HCT116 (cell line): ENCODE measurements at regions not wholly inside any gene's neighbourhood (a gene's known extent, or its start where the extent isn't known, plus 50 kb on each side); places are given as distances from the start of the nearest gene placed in this dataset.

Experiments
- ATAC-seq: fragments of 200-7000 bp; cut with Tn5 transposase; 2 replicates; pipeline ENCODE4 v1.9.1; 2020; ENCODE audit warnings: mild to moderate bottlenecking, moderate library complexity
- BruUV-seq: library from RNA; stranded (reverse); fragments of 400-500 nt; replicated peaks from 2 replicates; lab custom pipeline; 2021; lab: Mats Ljungman, UMichigan
- CTCF ChIA-PET: fragments of 300-600 bp; sonication (Branson Sonifier 250); formaldehyde crosslinking; loops from one replicate; lab custom pipeline; 2021; ENCODE audit warnings: antibody characterized with exemption; lab: Charles Lee
- POLR2A ChIA-PET: fragments of 300-600, 350-600 bp; sonication (Branson Sonifier 250); formaldehyde crosslinking; loops from one replicate; lab custom pipeline; 2021; ENCODE audit warnings: antibody characterized with exemption; lab: Charles Lee
- RAD21 ChIA-PET, 2 experiments: fragments of 300-600 bp; sonication (Branson Sonifier 250); formaldehyde crosslinking; loops; one replicate each; lab custom pipeline; 2023; ENCODE audit warnings: low total read pairs in 2 of 2; ENCODE audit not compliant: uncharacterized antibody in 2 of 2, unreplicated experiment in 2 of 2, low non-redundant PET in 1 of 2; lab: Charles Lee
- DNase-seq: peaks from one replicate; pipeline ENCODE4 v3.0.0-alpha.2; 2010; ENCODE audit warnings: low read depth, low spot score
- H2AFZ ChIP-seq: fragments of 200-600 bp; shearing (Covaris generic), sonication (generic); 2 replicates; pipeline ENCODE4 v1.6.1; 2017; ENCODE audit warnings: low read depth, mixed run types, mixed read lengths, antibody characterized with exemption, low read length; ENCODE audit not compliant: poor library complexity, severe bottlenecking
- H3K27ac ChIP-seq: 2 replicates; pipeline ENCODE4 v1.5.1; 2012; ENCODE audit warnings: low read depth, low read length
- H3K27me3 ChIP-seq: fragments of 200-600 bp; sonication (generic); 2 replicates; pipeline ENCODE4 v1.6.1; 2016; ENCODE audit warnings: mixed run types, low read length, mixed read lengths; ENCODE audit not compliant: insufficient read depth
- H3K36me3 ChIP-seq, 2 experiments: fragments of 200-500 bp in 1 of 2; fragments of 200-600 bp in 1 of 2; sonication (Bioruptor generic) in 1 of 2; sonication (generic) in 1 of 2; 2 replicates each; pipeline versions ENCODE4 v1.5.1 to v1.6.1; 2014 to 2016; ENCODE audit warnings: low read length in 2 of 2, inconsistent platforms in 1 of 2, mixed read lengths in 1 of 2, mixed run types in 1 of 2; ENCODE audit not compliant: insufficient read depth in 2 of 2, control insufficient read depth in 1 of 2
- H3K4me1 ChIP-seq, 2 experiments: fragments of 200-600 bp in 1 of 2; sonication (generic) in 1 of 2; 2 replicates each; pipeline versions ENCODE4 v1.5.1 to v1.6.1; 2012 to 2017; ENCODE audit warnings: low read length in 2 of 2, inconsistent platforms in 1 of 2, mild to moderate bottlenecking in 1 of 2, mixed read lengths in 1 of 2, mixed run types in 1 of 2, moderate library complexity in 1 of 2; ENCODE audit not compliant: insufficient read depth in 2 of 2, control insufficient read depth in 1 of 2
- H3K4me2 ChIP-seq: fragments of 200-600 bp; sonication (generic); 2 replicates; pipeline ENCODE4 v1.6.1; 2017; ENCODE audit warnings: mixed run types, low read length, mixed read lengths
- H3K4me3 ChIP-seq, 2 experiments: fragments of 200-600 bp in 1 of 2; sonication (generic) in 1 of 2; replicated peaks in 1 of 2; 2 replicates each; pipeline ENCODE4 v1.5.1; 2011 to 2016; ENCODE audit warnings: low read length in 2 of 2, control low read depth in 1 of 2, low read depth in 1 of 2, mild to moderate bottlenecking in 1 of 2, mixed read lengths in 1 of 2, mixed run types in 1 of 2
- H3K79me2 ChIP-seq: fragments of 200-600 bp; sonication (generic); 2 replicates; pipeline ENCODE4 v1.6.1; 2017; ENCODE audit warnings: mild to moderate bottlenecking, mixed run types, low read length, moderate library complexity, mixed read lengths; ENCODE audit not compliant: insufficient read depth
- H3K9ac ChIP-seq: fragments of 200-600 bp; sonication (generic); 2 replicates; pipeline ENCODE4 v1.6.1; 2016; ENCODE audit warnings: low read length, mixed read lengths
- H3K9me2 ChIP-seq: fragments of 200-600 bp; sonication (generic), shearing (Covaris generic); 2 replicates; pipeline ENCODE4 v1.6.1; 2017; ENCODE audit warnings: mixed run types, mild to moderate bottlenecking, moderate library complexity; ENCODE audit not compliant: insufficient read depth
- H3K9me3 ChIP-seq, 2 experiments: fragments of 200-500 bp in 1 of 2; fragments of 200-600 bp in 1 of 2; sonication (Bioruptor generic) in 1 of 2; sonication (generic) in 1 of 2; 2 replicates each; pipeline ENCODE4 v1.6.1; 2014 to 2017; ENCODE audit warnings: low read length in 2 of 2, mixed read lengths in 2 of 2, inconsistent platforms in 1 of 2, low read depth in 1 of 2, mild to moderate bottlenecking in 1 of 2, mixed run types in 1 of 2, moderate library complexity in 1 of 2; ENCODE audit not compliant: control insufficient read depth in 1 of 2, insufficient read depth in 1 of 2
- H4K20me1 ChIP-seq: fragments of 200-600 bp; sonication (generic), shearing (Covaris generic); 2 replicates; pipeline ENCODE4 v1.6.1; 2017; ENCODE audit warnings: mixed run types, mild to moderate bottlenecking, moderate library complexity; ENCODE audit not compliant: insufficient read depth
- CEBPB ChIP-seq: IDR thresholded peaks from 2 replicates; pipeline ENCODE4 v1.6.1; 2012; ENCODE audit warnings: low read depth
- ELF1 ChIP-seq: IDR thresholded peaks from 2 replicates; pipeline ENCODE4 v1.6.1; 2012; ENCODE audit warnings: low read depth, borderline replicate concordance
- EZH2 ChIP-seq: fragments of 200-600 bp; sonication (generic); IDR thresholded peaks from 2 replicates; pipeline ENCODE4 v1.6.1; 2017; ENCODE audit warnings: antibody characterized with exemption, mixed run types
- EZH2phosphoT487 ChIP-seq: fragments of 200-600 bp; IDR thresholded peaks from 2 replicates; pipeline ENCODE4 v1.6.1; 2018; ENCODE audit warnings: antibody characterized with exemption, borderline replicate concordance
- FOSL1 ChIP-seq: IDR thresholded peaks from 2 replicates; pipeline ENCODE4 v1.6.1; 2012; ENCODE audit warnings: low read depth
- POLR2A ChIP-seq: IDR thresholded peaks from 2 replicates; pipeline ENCODE4 v1.7.0; 2011; ENCODE audit warnings: borderline replicate concordance; ENCODE audit not compliant: insufficient read depth, insufficient read length; ENCODE audit errors: extremely low read depth
- POLR2AphosphoS5 ChIP-seq: IDR thresholded peaks from 2 replicates; pipeline ENCODE4 v1.6.1; 2011; ENCODE audit warnings: mild to moderate bottlenecking, low read depth, low read length, moderate library complexity
- RAD21 ChIP-seq: IDR thresholded peaks from 2 replicates; pipeline ENCODE4 v1.6.1; 2012; ENCODE audit warnings: low read depth, mild to moderate bottlenecking
- SIN3A ChIP-seq: IDR thresholded peaks from 2 replicates; pipeline ENCODE4 v1.6.1; 2012; ENCODE audit warnings: low read depth
- SP1 ChIP-seq: IDR thresholded peaks from 2 replicates; pipeline ENCODE4 v1.6.1; 2012; ENCODE audit warnings: low read depth
- SRF ChIP-seq: IDR thresholded peaks from 2 replicates; pipeline ENCODE4 v1.6.1; 2012; ENCODE audit warnings: low read depth
- TCF7L2 ChIP-seq: IDR thresholded peaks from 2 replicates; pipeline ENCODE4 v1.7.0; 2011; ENCODE audit warnings: borderline replicate concordance, inconsistent platforms; ENCODE audit not compliant: insufficient read depth, insufficient read length; ENCODE audit errors: extremely low read depth
- YY1 ChIP-seq: IDR thresholded peaks from 2 replicates; pipeline ENCODE4 v1.6.1; 2011; ENCODE audit warnings: low read length, low read depth, moderate library complexity, mild to moderate bottlenecking; ENCODE audit not compliant: insufficient replicate concordance; ENCODE audit errors: extremely low read depth
- ZFX ChIP-seq: fragments of 450-650 bp; IDR thresholded peaks from 2 replicates; pipeline ENCODE4 v1.6.1; 2017
- intact Hi-C: fragments of 100-400 bp; cut with micrococcal nuclease; formaldehyde crosslinking; loops from 2 replicates; pipeline ENCODE4 v1.10.0; 2022
- TF ChIP-seq, protein P1 (sequence below): IDR thresholded peaks from 2 replicates; pipeline ENCODE4 v1.6.1; 2011; ENCODE audit warnings: mild to moderate bottlenecking, low read length, moderate library complexity; ENCODE audit not compliant: insufficient replicate concordance; ENCODE audit errors: extremely low read depth
- TF ChIP-seq, protein P2 (sequence below), 3 experiments: fragments of 200-600 bp in 1 of 3; sonication (generic) in 1 of 3; IDR thresholded peaks in 2 of 3; conservative IDR thresholded peaks in 1 of 3; 2 replicates each; pipeline ENCODE4 v1.5.1; 2012 to 2017; ENCODE audit warnings: low read depth in 2 of 3, low read length in 2 of 3, antibody characterized with exemption in 1 of 3, borderline replicate concordance in 1 of 3, control low read depth in 1 of 3, mild to moderate bottlenecking in 1 of 3, mixed read lengths in 1 of 3, mixed run types in 1 of 3, moderate library complexity in 1 of 3; ENCODE audit not compliant: insufficient read depth in 1 of 3
- TF ChIP-seq, protein P3 (sequence below): IDR thresholded peaks from 2 replicates; pipeline ENCODE4 v1.6.1; 2012; ENCODE audit warnings: low read depth
- TF ChIP-seq, protein P4 (sequence below): IDR thresholded peaks from 2 replicates; pipeline ENCODE4 v1.6.1; 2012

GRCh38 chr4:23945451-23946017 lies 55.7 kb upstream of the PPARGC1A start:
- ChIA-PET CTCF (no interaction called here), RAD21 (no interaction called here), POLR2A (no interaction called here)
- Histone ChIP-seq H3K79me2 (no peaks in the 10 kb centered on the region), H3K9me3 (peaks cover 0 to 14% of the 10 kb centered on the region in 2 experiments; a peak in 2 of 4 replicates), H3K4me2 (no peak overlapping the region), H3K27me3 (no peaks in the 10 kb centered on the region), H3K9me2 (no peaks in the 10 kb centered on the region), H2AFZ (no peak overlapping the region), H3K4me3 (no peak overlapping the region), H3K36me3 (no peaks in the 10 kb centered on the region), H3K27ac (no peak overlapping the region), H3K9ac (no peak overlapping the region), H4K20me1 (no peaks in the 10 kb centered on the region), H3K4me1 (no peaks in the 10 kb centered on the region)
- intact Hi-C loops = no loop called here
- TF ChIP-seq EZH2phosphoT487 (no peak), POLR2A (no peak), SIN3A (no peak), SP1 (no peak), ZFX (no peak), SRF (no peak), EZH2 (no peak), CEBPB (no peak), YY1 (no peak), FOSL1 (no peak), POLR2AphosphoS5 (no peak), ELF1 (no peak), RAD21 (no peak), TCF7L2 (no peak)
- TF ChIP-seq, protein P1, sequence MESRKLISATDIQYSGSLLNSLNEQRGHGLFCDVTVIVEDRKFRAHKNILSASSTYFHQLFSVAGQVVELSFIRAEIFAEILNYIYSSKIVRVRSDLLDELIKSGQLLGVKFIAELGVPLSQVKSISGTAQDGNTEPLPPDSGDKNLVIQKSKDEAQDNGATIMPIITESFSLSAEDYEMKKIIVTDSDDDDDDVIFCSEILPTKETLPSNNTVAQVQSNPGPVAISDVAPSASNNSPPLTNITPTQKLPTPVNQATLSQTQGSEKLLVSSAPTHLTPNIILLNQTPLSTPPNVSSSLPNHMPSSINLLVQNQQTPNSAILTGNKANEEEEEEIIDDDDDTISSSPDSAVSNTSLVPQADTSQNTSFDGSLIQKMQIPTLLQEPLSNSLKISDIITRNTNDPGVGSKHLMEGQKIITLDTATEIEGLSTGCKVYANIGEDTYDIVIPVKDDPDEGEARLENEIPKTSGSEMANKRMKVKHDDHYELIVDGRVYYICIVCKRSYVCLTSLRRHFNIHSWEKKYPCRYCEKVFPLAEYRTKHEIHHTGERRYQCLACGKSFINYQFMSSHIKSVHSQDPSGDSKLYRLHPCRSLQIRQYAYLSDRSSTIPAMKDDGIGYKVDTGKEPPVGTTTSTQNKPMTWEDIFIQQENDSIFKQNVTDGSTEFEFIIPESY = no peak
- TF ChIP-seq, protein P2, sequence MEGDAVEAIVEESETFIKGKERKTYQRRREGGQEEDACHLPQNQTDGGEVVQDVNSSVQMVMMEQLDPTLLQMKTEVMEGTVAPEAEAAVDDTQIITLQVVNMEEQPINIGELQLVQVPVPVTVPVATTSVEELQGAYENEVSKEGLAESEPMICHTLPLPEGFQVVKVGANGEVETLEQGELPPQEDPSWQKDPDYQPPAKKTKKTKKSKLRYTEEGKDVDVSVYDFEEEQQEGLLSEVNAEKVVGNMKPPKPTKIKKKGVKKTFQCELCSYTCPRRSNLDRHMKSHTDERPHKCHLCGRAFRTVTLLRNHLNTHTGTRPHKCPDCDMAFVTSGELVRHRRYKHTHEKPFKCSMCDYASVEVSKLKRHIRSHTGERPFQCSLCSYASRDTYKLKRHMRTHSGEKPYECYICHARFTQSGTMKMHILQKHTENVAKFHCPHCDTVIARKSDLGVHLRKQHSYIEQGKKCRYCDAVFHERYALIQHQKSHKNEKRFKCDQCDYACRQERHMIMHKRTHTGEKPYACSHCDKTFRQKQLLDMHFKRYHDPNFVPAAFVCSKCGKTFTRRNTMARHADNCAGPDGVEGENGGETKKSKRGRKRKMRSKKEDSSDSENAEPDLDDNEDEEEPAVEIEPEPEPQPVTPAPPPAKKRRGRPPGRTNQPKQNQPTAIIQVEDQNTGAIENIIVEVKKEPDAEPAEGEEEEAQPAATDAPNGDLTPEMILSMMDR (IDR thresholded peaks at IDR 0.05 in 2 of 3, conservative IDR thresholded peaks at IDR 0.05 in 1 of 3; ENCODE audit: borderline replicate concordance in 1 of 3, insufficient read depth in 1 of 3, low read depth in 2 of 3, low read length in 2 of 3) = no peak
- TF ChIP-seq, protein P3, sequence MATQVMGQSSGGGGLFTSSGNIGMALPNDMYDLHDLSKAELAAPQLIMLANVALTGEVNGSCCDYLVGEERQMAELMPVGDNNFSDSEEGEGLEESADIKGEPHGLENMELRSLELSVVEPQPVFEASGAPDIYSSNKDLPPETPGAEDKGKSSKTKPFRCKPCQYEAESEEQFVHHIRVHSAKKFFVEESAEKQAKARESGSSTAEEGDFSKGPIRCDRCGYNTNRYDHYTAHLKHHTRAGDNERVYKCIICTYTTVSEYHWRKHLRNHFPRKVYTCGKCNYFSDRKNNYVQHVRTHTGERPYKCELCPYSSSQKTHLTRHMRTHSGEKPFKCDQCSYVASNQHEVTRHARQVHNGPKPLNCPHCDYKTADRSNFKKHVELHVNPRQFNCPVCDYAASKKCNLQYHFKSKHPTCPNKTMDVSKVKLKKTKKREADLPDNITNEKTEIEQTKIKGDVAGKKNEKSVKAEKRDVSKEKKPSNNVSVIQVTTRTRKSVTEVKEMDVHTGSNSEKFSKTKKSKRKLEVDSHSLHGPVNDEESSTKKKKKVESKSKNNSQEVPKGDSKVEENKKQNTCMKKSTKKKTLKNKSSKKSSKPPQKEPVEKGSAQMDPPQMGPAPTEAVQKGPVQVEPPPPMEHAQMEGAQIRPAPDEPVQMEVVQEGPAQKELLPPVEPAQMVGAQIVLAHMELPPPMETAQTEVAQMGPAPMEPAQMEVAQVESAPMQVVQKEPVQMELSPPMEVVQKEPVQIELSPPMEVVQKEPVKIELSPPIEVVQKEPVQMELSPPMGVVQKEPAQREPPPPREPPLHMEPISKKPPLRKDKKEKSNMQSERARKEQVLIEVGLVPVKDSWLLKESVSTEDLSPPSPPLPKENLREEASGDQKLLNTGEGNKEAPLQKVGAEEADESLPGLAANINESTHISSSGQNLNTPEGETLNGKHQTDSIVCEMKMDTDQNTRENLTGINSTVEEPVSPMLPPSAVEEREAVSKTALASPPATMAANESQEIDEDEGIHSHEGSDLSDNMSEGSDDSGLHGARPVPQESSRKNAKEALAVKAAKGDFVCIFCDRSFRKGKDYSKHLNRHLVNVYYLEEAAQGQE = no peak
- TF ChIP-seq, protein P4, sequence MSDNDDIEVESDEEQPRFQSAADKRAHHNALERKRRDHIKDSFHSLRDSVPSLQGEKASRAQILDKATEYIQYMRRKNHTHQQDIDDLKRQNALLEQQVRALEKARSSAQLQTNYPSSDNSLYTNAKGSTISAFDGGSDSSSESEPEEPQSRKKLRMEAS = no peak
- BruUV-seq = no TSS peak
- ATAC-seq (no peak), DNase-seq (no peak)
